MM.1S (cell line): ENCODE measurements at regions not wholly inside any gene's neighbourhood (a gene's known extent, or its start where the extent isn't known, plus 50 kb on each side); places are given as distances from the start of the nearest gene placed in this dataset.

Source experiments
- DNase-seq: peaks from one replicate; pipeline ENCODE4 v3.0.0-alpha.2; 2015
- H2AFZ ChIP-seq: fragments of 300-600 bp; sonication (generic); 2 replicates; pipeline ENCODE4 v1.6.0; 2016; ENCODE audit warnings: antibody characterized with exemption, low read length
- H3F3A ChIP-seq: fragments of 300-600 bp; sonication (generic); 2 replicates; pipeline ENCODE4 v1.6.1; 2016; ENCODE audit warnings: mild to moderate bottlenecking, antibody characterized with exemption, low read length, moderate library complexity, mixed read lengths; ENCODE audit not compliant: insufficient read depth
- H3K27ac ChIP-seq: fragments of 300-600 bp; sonication (generic); 2 replicates; pipeline ENCODE4 v1.5.1; 2016; ENCODE audit warnings: mild to moderate bottlenecking, low read length
- H3K27me3 ChIP-seq: fragments of 300-600 bp; sonication (generic); replicated peaks from 2 replicates; pipeline ENCODE4 v1.6.0; 2016; ENCODE audit warnings: low read length; ENCODE audit not compliant: insufficient read depth
- H3K36me3 ChIP-seq: fragments of 300-600 bp; sonication (generic); replicated peaks from 2 replicates; pipeline ENCODE4 v1.6.1; 2016; ENCODE audit warnings: mild to moderate bottlenecking, low read length, mixed read lengths; ENCODE audit not compliant: insufficient read depth
- H3K4me1 ChIP-seq: fragments of 300-600 bp; sonication (generic); 2 replicates; pipeline ENCODE4 v1.6.1; 2016; ENCODE audit warnings: low read length, mixed read lengths
- H3K4me2 ChIP-seq: fragments of 300-600 bp; sonication (generic); 2 replicates; pipeline ENCODE4 v1.6.0; 2016; ENCODE audit warnings: low read depth, low read length
- H3K4me3 ChIP-seq: fragments of 300-600 bp; sonication (generic); 2 replicates; pipeline ENCODE4 v1.5.1; 2016; ENCODE audit warnings: low read length, mixed read lengths
- H3K79me2 ChIP-seq: fragments of 300-600 bp; sonication (generic); 2 replicates; pipeline ENCODE4 v1.6.1; 2016; ENCODE audit warnings: mixed run types, low read length, mixed read lengths
- H3K9ac ChIP-seq: fragments of 300-600 bp; sonication (generic); 2 replicates; pipeline ENCODE4 v1.6.1; 2016; ENCODE audit warnings: low read length, mixed read lengths
- H3K9me2 ChIP-seq: fragments of 300-600 bp; sonication (generic); replicated peaks from 2 replicates; pipeline ENCODE4 v1.6.1; 2016; ENCODE audit warnings: mild to moderate bottlenecking, low read length, mixed read lengths; ENCODE audit not compliant: insufficient read depth
- H3K9me3 ChIP-seq: fragments of 300-600 bp; sonication (generic); replicated peaks from 2 replicates; pipeline ENCODE4 v1.6.1; 2016; ENCODE audit warnings: mild to moderate bottlenecking, low read length, mixed read lengths; ENCODE audit not compliant: insufficient read depth
- H4K20me1 ChIP-seq: fragments of 300-600 bp; sonication (generic); 2 replicates; pipeline ENCODE4 v1.6.1; 2016; ENCODE audit warnings: mild to moderate bottlenecking, low read length, moderate library complexity, mixed read lengths; ENCODE audit not compliant: insufficient read depth
- EZH2 ChIP-seq: fragments of 300-600 bp; sonication (generic); optimal IDR thresholded peaks from 2 replicates; pipeline ENCODE3; 2017; ENCODE audit warnings: low read depth, mild to moderate bottlenecking, antibody characterized with exemption, low read length, mixed read lengths
- EZH2phosphoT487 ChIP-seq: fragments of 300-600 bp; sonication (generic); IDR thresholded peaks from 2 replicates; pipeline ENCODE4 v1.6.1; 2018; ENCODE audit warnings: antibody characterized with exemption, low read length
- TF ChIP-seq, protein P1 (sequence below): fragments of 300-600 bp; sonication (generic); IDR thresholded peaks from 2 replicates; pipeline ENCODE4 v1.5.1; 2016; ENCODE audit warnings: antibody characterized with exemption, low read length, mixed read lengths

- Histone ChIP-seq H4K20me1 (no peaks in the 10 kb centered on the region), H3K4me3 (no peak overlapping the region), H3K9me3 (no peaks in the 10 kb centered on the region), H3K4me1 (no peaks in the 10 kb centered on the region), H3K36me3 (no peaks in the 10 kb centered on the region), H3K27me3 (no peaks in the 10 kb centered on the region), H3K79me2 (no peaks in the 10 kb centered on the region), H3K4me2 (no peak overlapping the region), H2AFZ (no peak overlapping the region), H3K9ac (no peak overlapping the region), H3K9me2 (no peaks in the 10 kb centered on the region), H3F3A (no peaks in the 10 kb centered on the region), H3K27ac (no peak overlapping the region)
- TF ChIP-seq EZH2phosphoT487 (no peak), EZH2 (no peak)
- TF ChIP-seq, protein P1, sequence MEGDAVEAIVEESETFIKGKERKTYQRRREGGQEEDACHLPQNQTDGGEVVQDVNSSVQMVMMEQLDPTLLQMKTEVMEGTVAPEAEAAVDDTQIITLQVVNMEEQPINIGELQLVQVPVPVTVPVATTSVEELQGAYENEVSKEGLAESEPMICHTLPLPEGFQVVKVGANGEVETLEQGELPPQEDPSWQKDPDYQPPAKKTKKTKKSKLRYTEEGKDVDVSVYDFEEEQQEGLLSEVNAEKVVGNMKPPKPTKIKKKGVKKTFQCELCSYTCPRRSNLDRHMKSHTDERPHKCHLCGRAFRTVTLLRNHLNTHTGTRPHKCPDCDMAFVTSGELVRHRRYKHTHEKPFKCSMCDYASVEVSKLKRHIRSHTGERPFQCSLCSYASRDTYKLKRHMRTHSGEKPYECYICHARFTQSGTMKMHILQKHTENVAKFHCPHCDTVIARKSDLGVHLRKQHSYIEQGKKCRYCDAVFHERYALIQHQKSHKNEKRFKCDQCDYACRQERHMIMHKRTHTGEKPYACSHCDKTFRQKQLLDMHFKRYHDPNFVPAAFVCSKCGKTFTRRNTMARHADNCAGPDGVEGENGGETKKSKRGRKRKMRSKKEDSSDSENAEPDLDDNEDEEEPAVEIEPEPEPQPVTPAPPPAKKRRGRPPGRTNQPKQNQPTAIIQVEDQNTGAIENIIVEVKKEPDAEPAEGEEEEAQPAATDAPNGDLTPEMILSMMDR, result no peak
- DNase-seq, result no peak
Observed at GRCh38 chr16:48011466-48011865, 144.3 kb downstream of the ABCC12 start.

DNA sequence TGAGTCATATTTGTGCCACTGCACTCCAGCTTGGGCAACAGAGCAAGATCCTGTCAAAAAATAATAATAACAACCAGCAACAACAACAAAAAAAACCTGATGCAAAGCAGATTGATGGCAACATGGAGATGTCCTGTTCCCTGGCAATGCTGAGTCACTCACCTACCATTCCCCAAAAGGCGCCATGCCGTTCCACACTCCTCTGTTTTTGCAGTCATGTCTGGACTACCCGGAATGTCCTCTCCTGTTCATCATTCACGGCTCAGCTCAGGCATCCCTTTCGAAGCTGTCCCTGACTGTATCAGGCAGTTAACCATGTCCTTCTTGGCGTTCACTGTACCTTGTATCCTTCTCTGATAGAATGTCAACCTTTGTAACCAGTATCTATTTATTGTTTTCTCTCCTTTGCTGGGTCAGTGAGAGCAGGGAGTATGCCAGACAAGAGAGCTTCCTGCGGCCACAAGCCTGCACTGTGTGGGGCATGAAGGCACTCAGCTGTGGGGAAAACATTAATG is 147.7 kb downstream of the ABCC12 start:
- Histone ChIP-seq H3K4me2 (no peak overlapping the region), H2AFZ (no peak overlapping the region), H3K9ac (no peak overlapping the region), H3K79me2 (no peaks in the 10 kb centered on the region), H3K9me3 (no peaks in the 10 kb centered on the region), H3K27me3 (no peaks in the 10 kb centered on the region), H3F3A (no peaks in the 10 kb centered on the region), H3K36me3 (no peaks in the 10 kb centered on the region), H3K4me3 (no peak overlapping the region), H3K27ac (no peak overlapping the region), H3K4me1 (no peaks in the 10 kb centered on the region), H4K20me1 (no peaks in the 10 kb centered on the region), H3K9me2 (no peaks in the 10 kb centered on the region)
- no peak for DNase-seq
- TF ChIP-seq, protein P1, result no peak
- TF ChIP-seq EZH2phosphoT487 (no peak), EZH2 (no peak)

DNA sequence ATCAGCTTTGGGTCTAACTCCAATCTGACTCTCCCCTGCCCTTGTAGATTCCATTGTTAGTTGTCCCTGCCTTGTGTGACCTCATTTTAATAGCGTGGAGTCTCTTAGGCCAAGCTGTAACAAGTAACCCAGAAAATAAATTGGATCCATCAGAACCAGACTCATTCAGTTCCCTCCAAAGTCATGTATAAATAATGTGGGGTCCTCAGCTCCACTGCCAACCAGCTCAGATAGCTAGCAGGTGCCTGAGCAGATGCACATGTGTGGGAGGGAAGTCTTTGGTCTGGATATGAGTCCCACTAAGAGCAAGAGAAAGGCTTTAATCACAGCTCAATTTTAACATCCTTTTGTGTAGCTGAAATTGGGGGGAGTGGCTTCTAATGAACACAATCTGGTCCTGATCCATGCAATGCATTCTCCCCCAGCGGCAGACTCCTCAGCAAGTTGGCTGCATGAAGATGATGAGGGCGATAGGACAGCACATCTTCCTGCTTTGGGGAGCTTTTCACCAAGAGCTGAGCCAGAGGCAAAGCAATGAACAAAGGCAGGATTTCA is 151.6 kb downstream of the ABCC12 start:
- Histone ChIP-seq H4K20me1 (no peaks in the 10 kb centered on the region), H3K9ac (no peak overlapping the region), H3K4me1 (no peaks in the 10 kb centered on the region), H3K79me2 (no peaks in the 10 kb centered on the region), H2AFZ (no peak overlapping the region), H3F3A (no peaks in the 10 kb centered on the region), H3K27me3 (no peaks in the 10 kb centered on the region), H3K4me3 (no peak overlapping the region), H3K9me2 (no peaks in the 10 kb centered on the region), H3K36me3 (no peaks in the 10 kb centered on the region), H3K27ac (no peak overlapping the region), H3K9me3 (no peaks in the 10 kb centered on the region), H3K4me2 (no peak overlapping the region)
- TF ChIP-seq EZH2phosphoT487 (no peak), EZH2 (no peak)
- TF ChIP-seq, protein P1, result no peak
- DNase-seq, result no peak
